K562 (cell line): ENCODE measurements at regions not wholly inside any gene's neighbourhood (a gene's known extent, or its start where the extent isn't known, plus 50 kb on each side); places are given as distances from the start of the nearest gene placed in this dataset.

Source experiments
- BRF1 ChIP-seq: IDR thresholded peaks from 3 replicates; pipeline ENCODE4 v1.6.1; 2011; ENCODE audit warnings: borderline replicate concordance, mild to moderate bottlenecking; ENCODE audit not compliant: insufficient read length; ENCODE audit errors: extremely low read depth
- CHCHD3 ChIP-seq: fragments of 250-450 bp; sonication (Bioruptor Pico); IDR thresholded peaks from 2 replicates; pipeline ENCODE4 v2.1.2; 2022; ENCODE audit warnings: mild to moderate bottlenecking
- CTCF ChIP-seq, 3 experiments: IDR thresholded peaks in 2 of 3; conservative IDR thresholded peaks in 1 of 3; 2 replicates each; pipeline ENCODE4 v1.5.1; 2011 to 2012; ENCODE audit warnings: low read length in 3 of 3, mild to moderate bottlenecking in 3 of 3, control low read depth in 2 of 3, improper control_type of control experiment in 1 of 3, inconsistent platforms in 1 of 3, low read depth in 1 of 3, mixed read lengths in 1 of 3, moderate library complexity in 1 of 3; ENCODE audit not compliant: insufficient read depth in 2 of 3
- EGR1 ChIP-seq: fragments of 450-650 bp; conservative IDR thresholded peaks from 2 replicates; pipeline ENCODE4 v1.6.1; 2017; ENCODE audit warnings: mild to moderate bottlenecking
- EP300 ChIP-seq: IDR thresholded peaks from 2 replicates; pipeline ENCODE4 v1.6.1; 2012; ENCODE audit warnings: low read length, improper control_type of control experiment
- FOXM1 ChIP-seq, 2 experiments: fragments of 450-650 bp in 1 of 2; sonication (generic) in 1 of 2; formaldehyde crosslinking in 1 of 2; IDR thresholded peaks; 2 replicates each; pipeline versions ENCODE4 v1.6.1 to v1.9.0; 2017 to 2022; ENCODE audit warnings: low read depth in 2 of 2, mild to moderate bottlenecking in 2 of 2, missing genetic modification reagents in 1 of 2, moderate library complexity in 1 of 2
- IRF1 ChIP-seq: sonication (generic); formaldehyde crosslinking; IDR thresholded peaks from 2 replicates; pipeline ENCODE4 v1.8.0; 2022; ENCODE audit warnings: missing genetic modification reagents, mild to moderate bottlenecking, borderline replicate concordance
- MAFK ChIP-seq: IDR thresholded peaks from 2 replicates; pipeline ENCODE4 v1.6.1; 2011; ENCODE audit warnings: low read length, improper control_type of control experiment
- MAX ChIP-seq: sonication (generic); formaldehyde crosslinking; IDR thresholded peaks from 2 replicates; pipeline ENCODE4 v1.9.0; 2022; ENCODE audit warnings: mild to moderate bottlenecking, missing genetic modification reagents
- SPI1 ChIP-seq: IDR thresholded peaks from 2 replicates; pipeline ENCODE4 v1.6.1; 2011; ENCODE audit warnings: low read depth, low read length, control low read depth, borderline replicate concordance
- SRF ChIP-seq, 2 experiments: fragments of 250-450, 450-650 bp in 1 of 2; sonication (Bioruptor Pico) in 1 of 2; sonication (generic) in 1 of 2; formaldehyde crosslinking; IDR thresholded peaks; 2 replicates each; pipeline versions ENCODE4 v1.5.0 to v1.5.1; 2020 to 2022; ENCODE audit warnings: mild to moderate bottlenecking in 1 of 2, missing genetic modification reagents in 1 of 2
- TGIF2 ChIP-seq: sonication (generic); formaldehyde crosslinking; IDR thresholded peaks from 2 replicates; pipeline ENCODE4 v1.8.1; 2022; ENCODE audit warnings: mild to moderate bottlenecking, missing genetic modification reagents, moderate library complexity
- ZNF311 ChIP-seq: fragments of 250-450 bp; sonication (Bioruptor Pico); IDR thresholded peaks from 2 replicates; pipeline ENCODE4 v1.4.0; 2020; ENCODE audit warnings: mild to moderate bottlenecking, moderate library complexity

GRCh38 chr9:38195737-38196161 is 126.7 kb upstream of the SHB start:
- TF ChIP-seq CTCF (IDR thresholded peaks at IDR 0.05 in 2 of 3, conservative IDR thresholded peaks at IDR 0.05 in 1 of 3; ENCODE audit: insufficient read depth in 2 of 3, low read depth in 1 of 3, low read length in 3 of 3) (no peak), BRF1 (no peak), SPI1 (no peak), IRF1 (CRISPR knock-in tag) (no peak), TGIF2 (CRISPR knock-in tag) (no peak), MAX (CRISPR knock-in tag) (no peak; the same call in 1 of the 2 replicates), CHCHD3 (CRISPR knock-in tag) (no peak), ZNF311 (CRISPR knock-in tag) (no peak), FOXM1 (IDR thresholded peaks at IDR 0.05; ENCODE audit: low read depth) (no peak), FOXM1 (CRISPR knock-in tag; IDR thresholded peaks at IDR 0.05; ENCODE audit: low read depth) (no peak), MAFK (no peak), EP300 (no peak), SRF (CRISPR knock-in tag; IDR thresholded peaks at IDR 0.05) (no peak), EGR1 (no peak)
